ENCODE measurements at regions not wholly inside any gene's neighbourhood (a gene's known extent, or its start where the extent isn't known, plus 50 kb on each side); places are given as distances from the start of the nearest gene placed in this dataset.

GRCh38 chr20:17810062-17810631 is 110.4 kb downstream of the BANF2 start:
- H3K4me1 ChIP-seq = no peaks in the 10 kb centered on the region
- WGBS (ENCODE audit: missing lambda C conversion rate) = 41% methylated on average over 4 of the region's 4 CpGs
- TF ChIP-seq CBX2 (IDR thresholded peaks at IDR 0.05; ENCODE audit: borderline replicate concordance, low read depth) = no peak
- TF ChIP-seq EP300 (IDR thresholded peaks at IDR 0.05) = no peak
- no peak for TF ChIP-seq KDM1A (IDR thresholded peaks at IDR 0.05; ENCODE audit: low read depth)
- no peak for TF ChIP-seq NFE2L2 (conservative IDR thresholded peaks at IDR 0.05; ENCODE audit: low read length)
- no peak for TF ChIP-seq MAZ (IDR thresholded peaks at IDR 0.05; ENCODE audit: borderline replicate concordance, low read depth, low read length)
- no peak for TF ChIP-seq CHD4 (IDR thresholded peaks at IDR 0.05; ENCODE audit: borderline replicate concordance)
- no peak for TF ChIP-seq JUN (IDR thresholded peaks at IDR 0.05)
- TF ChIP-seq FOSL2 (IDR thresholded peaks at IDR 0.05) = no peak
- TF ChIP-seq FOSL2 (CRISPR knock-in tag; IDR thresholded peaks at IDR 0.05) = no peak
- TF ChIP-seq HDAC2 (IDR thresholded peaks at IDR 0.05) = no peak
- no peak for TF ChIP-seq HOXA7 (CRISPR knock-in tag; IDR thresholded peaks at IDR 0.05)
- no peak for TF ChIP-seq BCL3 (IDR thresholded peaks at IDR 0.05)
- TF ChIP-seq RARB (CRISPR knock-in tag; IDR thresholded peaks at IDR 0.05) = no peak
- no peak for TF ChIP-seq ZSCAN20 (CRISPR knock-in tag; IDR thresholded peaks at IDR 0.05)
- no peak for TF ChIP-seq NPAS2 (CRISPR knock-in tag; IDR thresholded peaks at IDR 0.05; ENCODE audit: borderline replicate concordance)
- TF ChIP-seq MAX (IDR thresholded peaks at IDR 0.05) = no peak
- TF ChIP-seq POLR2A (IDR thresholded peaks at IDR 0.05; ENCODE audit: low read length) = no peak
- no peak for TF ChIP-seq E2F6 (IDR thresholded peaks at IDR 0.05; ENCODE audit: borderline replicate concordance, low read depth)
- TF ChIP-seq MYC (IDR thresholded peaks at IDR 0.05; ENCODE audit: borderline replicate concordance, low read length) = no peak
- FAIRE-seq = no peak
- no peak overlapping the region for H3K4me2 ChIP-seq
- H3K4me3 ChIP-seq = no peak overlapping the region
- H3K27ac ChIP-seq = no peak overlapping the region
- ChIA-PET CTCF (interaction anchor here (1.0 kb wide), 1 partner anchor 51 kb away, joined by 3 read pairs; no protein-coding TSS in a partner anchor), POLR2A (no interaction called here)
- no peaks in the 10 kb centered on the region for H3K9me3 ChIP-seq
- peak in 1 of 2 experiments; percentile 31; a peak in 1 of 6 replicates for ATAC-seq
- DNase-seq (ENCODE audit: low read depth in 1 of 2, low spot score in 1 of 2) = no peak

- H3K27ac ChIP-seq = no peak overlapping the region
- POLR2A ChIA-PET = no interaction called here
Observed at GRCh38 chr20:17809362-17810061, 109.7 kb downstream of the BANF2 start.

More at GRCh38 chr20:17809362-17810061, 109.7 kb downstream of the BANF2 start:
- H3K4me1 ChIP-seq = no peaks in the 10 kb centered on the region
- peak; percentile 21 to 49; a peak in 3 of 6 replicates for ATAC-seq
- TF ChIP-seq HDAC2 (IDR thresholded peaks at IDR 0.05) (no peak), ZC3H11A (IDR thresholded peaks at IDR 0.05) (no peak), GATA3 (IDR thresholded peaks at IDR 0.05; ENCODE audit: borderline replicate concordance) (no peak), POLR2AphosphoS2 (conservative IDR thresholded peaks at IDR 0.05; ENCODE audit: low read length) (no peak), EP300 (IDR thresholded peaks at IDR 0.05) (no peak), TFCP2L1 (CRISPR knock-in tag; IDR thresholded peaks at IDR 0.05) (no peak), EHMT2 (IDR thresholded peaks at IDR 0.05; ENCODE audit: low read depth) (no peak), USF2 (IDR thresholded peaks at IDR 0.05) (no peak), CHD2 (IDR thresholded peaks at IDR 0.05; ENCODE audit: low read length, partially characterized antibody) (no peak), BHLHE40 (IDR thresholded peaks at IDR 0.05; ENCODE audit: low read depth, low read length) (no peak), RARB (CRISPR knock-in tag; IDR thresholded peaks at IDR 0.05) (no peak), ZNF302 (CRISPR knock-in tag; IDR thresholded peaks at IDR 0.05) (no peak), ZFP36 (IDR thresholded peaks at IDR 0.05; ENCODE audit: borderline replicate concordance, partially characterized antibody) (no peak), EHF (CRISPR knock-in tag; IDR thresholded peaks at IDR 0.05) (no peak), HEYL (CRISPR knock-in tag; IDR thresholded peaks at IDR 0.05) (no peak), HOXB5 (CRISPR knock-in tag; IDR thresholded peaks at IDR 0.05) (no peak)
- no peaks in the 10 kb centered on the region for H3K9me3 ChIP-seq
- H3K4me3 ChIP-seq = no peak overlapping the region
- WGBS (ENCODE audit: missing lambda C conversion rate) = 74% methylated on average over 8 of the region's 8 CpGs
- CTCF ChIA-PET = interaction anchor here (0.6 to 1.0 kb wide), 2 partner anchors 15 to 52 kb away, joined by 3 read pairs; no protein-coding TSS in a partner anchor
- no peak for FAIRE-seq
- no peak overlapping the region for H3K4me2 ChIP-seq
- no peak for DNase-seq (ENCODE audit: low read depth in 1 of 2, low spot score in 1 of 2)
